PC-9 (cell line): ENCODE measurements at regions not wholly inside any gene's neighbourhood (a gene's known extent, or its start where the extent isn't known, plus 50 kb on each side); places are given as distances from the start of the nearest gene placed in this dataset.

Experiments
- EZH2 ChIP-seq: fragments of 200-600 bp; sonication (generic); IDR thresholded peaks from 2 replicates; pipeline ENCODE4 v1.8.0; 2017; ENCODE audit warnings: antibody characterized with exemption, low read depth
- TF ChIP-seq, protein P1 (sequence below): fragments of 200-600 bp; sonication (generic); conservative IDR thresholded peaks from 2 replicates; pipeline ENCODE4 v1.6.1; 2017; ENCODE audit warnings: mixed run types, antibody characterized with exemption, mild to moderate bottlenecking, moderate library complexity

DNA sequence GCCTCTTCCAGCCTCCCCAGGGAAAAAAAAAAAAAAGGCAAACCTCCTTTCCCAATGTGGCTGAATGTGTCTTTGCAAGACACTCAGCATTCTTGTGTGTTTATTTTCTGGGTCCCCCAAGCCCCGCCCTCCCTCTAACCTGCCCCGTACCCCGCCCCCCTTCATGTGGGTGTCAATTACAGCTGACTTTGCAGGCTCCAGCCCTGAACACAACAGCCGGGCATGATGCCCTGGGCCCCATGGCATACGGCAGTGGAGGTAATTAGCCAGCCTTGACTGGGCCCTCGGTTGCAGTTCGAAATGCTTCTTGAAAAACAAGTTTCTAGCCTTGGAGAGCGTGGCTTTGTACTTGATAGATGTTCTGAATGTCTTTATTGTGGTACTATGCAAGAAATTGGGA lies 354.7 kb upstream of the RBFOX1 start:
- TF ChIP-seq, protein P1, sequence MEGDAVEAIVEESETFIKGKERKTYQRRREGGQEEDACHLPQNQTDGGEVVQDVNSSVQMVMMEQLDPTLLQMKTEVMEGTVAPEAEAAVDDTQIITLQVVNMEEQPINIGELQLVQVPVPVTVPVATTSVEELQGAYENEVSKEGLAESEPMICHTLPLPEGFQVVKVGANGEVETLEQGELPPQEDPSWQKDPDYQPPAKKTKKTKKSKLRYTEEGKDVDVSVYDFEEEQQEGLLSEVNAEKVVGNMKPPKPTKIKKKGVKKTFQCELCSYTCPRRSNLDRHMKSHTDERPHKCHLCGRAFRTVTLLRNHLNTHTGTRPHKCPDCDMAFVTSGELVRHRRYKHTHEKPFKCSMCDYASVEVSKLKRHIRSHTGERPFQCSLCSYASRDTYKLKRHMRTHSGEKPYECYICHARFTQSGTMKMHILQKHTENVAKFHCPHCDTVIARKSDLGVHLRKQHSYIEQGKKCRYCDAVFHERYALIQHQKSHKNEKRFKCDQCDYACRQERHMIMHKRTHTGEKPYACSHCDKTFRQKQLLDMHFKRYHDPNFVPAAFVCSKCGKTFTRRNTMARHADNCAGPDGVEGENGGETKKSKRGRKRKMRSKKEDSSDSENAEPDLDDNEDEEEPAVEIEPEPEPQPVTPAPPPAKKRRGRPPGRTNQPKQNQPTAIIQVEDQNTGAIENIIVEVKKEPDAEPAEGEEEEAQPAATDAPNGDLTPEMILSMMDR: no peak
- no peak for TF ChIP-seq EZH2
